Kidney (tissue), 13 donors: ENCODE measurements at regions not wholly inside any gene's neighbourhood (a gene's known extent, or its start where the extent isn't known, plus 50 kb on each side); places are given as distances from the start of the nearest gene placed in this dataset.
"Not testable (repeated sequence)": the region's sequence is repeated elsewhere in the genome, so short reads cannot be mapped to it uniquely, and the experiment has no call there.

ENCODE experiments used
- DNase-seq, 5 donors: peaks; one replicate each; pipeline ENCODE4 v3.0.0-alpha.2; 2013 to 2020
- FAIRE-seq: peaks from 2 replicates; lab custom pipeline; 2012; peaks lifted over from hg19 to GRCh38; lab: Jason Lieb, UNC
- H3K27ac ChIP-seq, 2 donors: one replicate each; pipeline ENCODE4 v1.7.0; 2013; ENCODE audit warnings: low read depth in 2 of 2, low read length in 2 of 2, inconsistent platforms in 1 of 2
- H3K27me3 ChIP-seq: one replicate; pipeline ENCODE4 v1.7.1; 2013; ENCODE audit warnings: low read length, inconsistent platforms; ENCODE audit not compliant: control insufficient read depth, insufficient read depth
- H3K36me3 ChIP-seq, 3 donors: one replicate each; pipeline versions ENCODE4 v1.7.0 to v1.7.1; 2013; ENCODE audit warnings: low read length in 3 of 3, control low read depth in 1 of 3, inconsistent platforms in 1 of 3; ENCODE audit not compliant: insufficient read depth in 3 of 3, control insufficient read depth in 2 of 3
- H3K4me1 ChIP-seq, 3 donors: one replicate each; pipeline versions ENCODE4 v1.7.0 to v1.7.1; 2013; ENCODE audit warnings: low read length in 3 of 3, inconsistent platforms in 1 of 3, low read depth in 1 of 3; ENCODE audit not compliant: control insufficient read depth in 2 of 3, insufficient read depth in 2 of 3
- H3K4me3 ChIP-seq, 3 donors: one replicate each; pipeline versions ENCODE4 v1.7.0 to v1.8.1; 2013; ENCODE audit warnings: low read length in 3 of 3, control low read depth in 1 of 3, inconsistent platforms in 1 of 3
- H3K9ac ChIP-seq, 3 donors: one replicate each; pipeline versions ENCODE4 v1.7.0 to v1.7.1; 2013; ENCODE audit warnings: low read length in 3 of 3, control low read depth in 1 of 3, inconsistent platforms in 1 of 3
- H3K9me3 ChIP-seq, 3 donors: one replicate each; pipeline versions ENCODE4 v1.7.0 to v1.7.1; 2013; ENCODE audit warnings: low read length in 3 of 3, control low read depth in 1 of 3, inconsistent platforms in 1 of 3; ENCODE audit not compliant: control insufficient read depth in 2 of 3, insufficient read depth in 1 of 3
- intact Hi-C: fragments of 100-400 bp; cut with DNase I; formaldehyde crosslinking; loops from one replicate; pipeline ENCODE4 v1.11.1; 2022
- TF ChIP-seq, protein P1 (sequence below): IDR thresholded peaks from 3 replicates; pipeline ENCODE4 v1.5.1; 2012; ENCODE audit warnings: mild to moderate bottlenecking, moderate library complexity, borderline replicate concordance; ENCODE audit not compliant: insufficient read depth; ENCODE audit errors: extremely low read depth
- donor health status: control.
- donor health status: control.
- donor health status: control.
- donor health status: control.
- donor health status: control.
- donor health status: DM: yes; HTN: yes; CAD: no.
- donor health status: Normal renal cell carcinoma (clear cell type).

DNA sequence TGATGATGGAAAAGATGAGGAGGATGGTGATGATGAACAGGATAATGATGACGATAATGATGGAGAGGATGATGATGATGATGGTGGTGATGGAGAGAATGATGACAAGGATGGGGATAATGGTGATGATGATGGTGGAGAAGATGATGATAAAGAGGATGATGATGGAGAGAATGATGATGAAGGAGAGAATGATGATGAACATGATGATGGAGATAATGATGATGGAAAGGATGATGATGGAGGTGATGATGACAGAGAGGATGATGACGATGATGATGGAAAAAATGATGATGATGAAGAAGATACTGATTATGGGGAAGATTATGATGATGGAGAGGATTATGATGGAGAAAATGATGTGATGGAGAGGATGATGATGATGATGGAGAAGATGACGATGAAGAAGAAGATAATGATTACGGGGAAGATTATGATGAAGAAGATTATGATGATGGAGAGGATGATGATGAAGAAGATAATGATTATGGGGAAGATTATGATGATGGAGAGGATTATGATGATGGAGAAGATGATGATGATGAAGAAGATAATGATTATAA, 204.1 kb downstream of the MATN1 start:
- Histone ChIP-seq H3K9ac (no peak overlapping the region), H3K27me3 (no peaks in the 10 kb centered on the region), H3K4me1 (no peaks in the 10 kb centered on the region), H3K9me3 (no peaks in the 10 kb centered on the region), H3K4me3 (no peak overlapping the region), H3K36me3 (no peaks in the 10 kb centered on the region), H3K27ac (no peak overlapping the region)
- FAIRE-seq: no peak
- no peak for DNase-seq
- TF ChIP-seq, protein P1, sequence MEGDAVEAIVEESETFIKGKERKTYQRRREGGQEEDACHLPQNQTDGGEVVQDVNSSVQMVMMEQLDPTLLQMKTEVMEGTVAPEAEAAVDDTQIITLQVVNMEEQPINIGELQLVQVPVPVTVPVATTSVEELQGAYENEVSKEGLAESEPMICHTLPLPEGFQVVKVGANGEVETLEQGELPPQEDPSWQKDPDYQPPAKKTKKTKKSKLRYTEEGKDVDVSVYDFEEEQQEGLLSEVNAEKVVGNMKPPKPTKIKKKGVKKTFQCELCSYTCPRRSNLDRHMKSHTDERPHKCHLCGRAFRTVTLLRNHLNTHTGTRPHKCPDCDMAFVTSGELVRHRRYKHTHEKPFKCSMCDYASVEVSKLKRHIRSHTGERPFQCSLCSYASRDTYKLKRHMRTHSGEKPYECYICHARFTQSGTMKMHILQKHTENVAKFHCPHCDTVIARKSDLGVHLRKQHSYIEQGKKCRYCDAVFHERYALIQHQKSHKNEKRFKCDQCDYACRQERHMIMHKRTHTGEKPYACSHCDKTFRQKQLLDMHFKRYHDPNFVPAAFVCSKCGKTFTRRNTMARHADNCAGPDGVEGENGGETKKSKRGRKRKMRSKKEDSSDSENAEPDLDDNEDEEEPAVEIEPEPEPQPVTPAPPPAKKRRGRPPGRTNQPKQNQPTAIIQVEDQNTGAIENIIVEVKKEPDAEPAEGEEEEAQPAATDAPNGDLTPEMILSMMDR: no peak
- intact Hi-C loops: no loop called here

DNA sequence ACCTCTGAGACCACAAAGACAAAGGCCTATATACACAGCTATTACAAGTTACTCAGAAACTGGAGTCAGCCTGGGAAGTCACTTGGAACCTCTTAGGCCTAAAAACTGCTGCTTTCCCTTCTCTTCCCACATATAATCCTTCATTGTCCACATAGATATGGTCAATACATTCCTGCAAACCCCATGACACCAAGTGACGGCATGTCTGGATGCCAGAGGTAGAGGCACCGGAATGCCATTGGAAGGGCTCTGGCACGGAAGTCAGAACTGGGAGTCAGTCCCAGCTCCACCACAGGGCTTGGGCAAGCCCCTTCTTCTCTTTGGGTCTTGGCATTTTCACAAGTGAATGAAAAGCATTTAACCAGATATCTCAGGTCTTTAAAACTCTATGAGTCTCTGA, 204.7 kb downstream of the MATN1 start:
- H3K9ac ChIP-seq: no peak overlapping the region
- intact Hi-C loops: no loop called here
- FAIRE-seq: no peak
- H3K9me3 ChIP-seq: no peaks in the 10 kb centered on the region
- DNase-seq: no peak
- TF ChIP-seq, protein P1: no peak
- no peak overlapping the region for H3K27ac ChIP-seq
- H3K4me1 ChIP-seq: no peaks in the 10 kb centered on the region
- H3K4me3 ChIP-seq: no peak overlapping the region
- H3K36me3 ChIP-seq: no peaks in the 10 kb centered on the region
- no peaks in the 10 kb centered on the region for H3K27me3 ChIP-seq

DNA sequence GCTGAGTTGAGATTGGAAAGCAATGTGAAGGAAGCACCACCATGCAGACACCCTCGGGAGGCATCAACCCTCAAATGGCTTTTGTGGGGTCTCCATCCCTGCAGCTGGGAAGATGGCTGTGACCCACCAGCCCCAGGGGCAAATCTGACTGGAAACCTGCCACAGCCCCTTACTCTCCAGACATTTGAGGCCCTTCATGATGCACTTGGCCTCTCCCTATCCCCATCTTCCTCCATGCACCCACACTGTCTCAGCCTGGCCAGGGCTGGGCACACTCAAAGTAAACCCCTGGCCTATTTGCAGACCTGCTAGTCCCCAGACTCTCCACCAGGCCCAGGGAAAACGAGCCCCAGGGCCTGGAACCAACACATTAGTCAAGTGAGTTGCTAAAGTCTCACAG, 205.2 kb downstream of the MATN1 start:
- Histone ChIP-seq H3K9me3 (no peaks in the 10 kb centered on the region), H3K4me3 (no peak overlapping the region), H3K4me1 (no peaks in the 10 kb centered on the region), H3K27ac (no peak overlapping the region), H3K27me3 (no peaks in the 10 kb centered on the region), H3K36me3 (no peaks in the 10 kb centered on the region), H3K9ac (no peak overlapping the region)
- TF ChIP-seq, protein P1: no peak
- DNase-seq (no peak), FAIRE-seq (no peak)
- intact Hi-C loops: no loop called here

DNA sequence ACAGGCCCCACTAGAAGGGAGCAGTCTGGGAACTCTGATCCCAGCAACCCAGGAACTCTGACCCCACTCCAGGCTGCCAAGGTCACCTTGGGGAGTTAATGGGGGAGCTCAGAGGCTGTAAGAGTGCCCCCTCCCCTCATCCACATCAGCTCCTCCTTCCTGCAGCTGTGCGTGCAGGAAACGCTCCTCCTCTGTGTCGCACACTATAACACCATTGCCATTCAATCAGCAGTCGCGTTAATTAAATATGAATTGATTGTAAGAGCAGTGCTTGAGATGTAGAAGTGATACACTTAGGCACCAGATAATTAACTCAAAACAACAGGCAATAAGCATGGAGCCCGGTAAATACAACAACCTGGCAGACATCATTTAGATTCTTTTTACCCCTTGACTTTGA, 205.7 kb downstream of the MATN1 start:
- FAIRE-seq: not testable (repeated sequence)

DNA sequence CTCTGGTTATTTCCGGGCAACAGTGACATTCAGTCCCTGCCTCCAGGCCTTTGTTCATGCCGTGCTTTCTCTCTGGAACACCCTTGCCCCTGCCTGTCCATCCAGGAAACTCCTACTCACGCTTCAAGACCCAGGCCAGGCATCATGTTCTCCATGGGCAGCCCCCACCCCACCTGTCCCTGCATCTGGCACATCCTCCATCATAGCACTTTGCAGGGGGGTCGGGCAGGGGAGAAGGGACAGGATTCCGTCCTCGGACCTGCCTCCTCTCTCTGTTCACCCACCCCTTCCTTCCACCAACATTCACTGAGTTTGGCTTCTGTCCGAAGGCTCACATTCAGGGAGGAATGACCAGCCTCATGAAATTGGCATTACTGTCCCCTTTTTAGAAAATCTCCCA, 206.1 kb downstream of the MATN1 start:
- H3K4me3 ChIP-seq, H3K4me1 ChIP-seq, H3K9ac ChIP-seq, FAIRE-seq, H3K9me3 ChIP-seq, intact Hi-C loops, H3K36me3 ChIP-seq, DNase-seq, H3K27me3 ChIP-seq, H3K27ac ChIP-seq: not testable (repeated sequence)

More for the DNA sequence above, 205.7 kb downstream of the MATN1 start:
- H3K9me3 ChIP-seq, H3K27me3 ChIP-seq, H3K4me1 ChIP-seq, H3K27ac ChIP-seq, intact Hi-C loops, DNase-seq, H3K9ac ChIP-seq, H3K4me3 ChIP-seq, H3K36me3 ChIP-seq: not testable (repeated sequence)
